Small intestine (tissue), 7 donors: ENCODE measurements at regions not wholly inside any gene's neighbourhood (a gene's known extent, or its start where the extent isn't known, plus 50 kb on each side); places are given as distances from the start of the nearest gene placed in this dataset.
A peak's percentile ranks its signal among the peaks of the same experiment; 100 is the strongest.
"Not testable (repeated sequence)": the region's sequence is repeated elsewhere in the genome, so short reads cannot be mapped to it uniquely, and the experiment has no call there.

ENCODE experiments used
- DNase-seq, 2 donors: peaks; one replicate each; pipeline versions ENCODE4 v3.0.0 to v3.0.0-alpha.2; 2013
- FAIRE-seq: peaks from 2 replicates; lab custom pipeline; 2012; peaks lifted over from hg19 to GRCh38; lab: Jason Lieb, UNC
- H3K27ac ChIP-seq, 3 donors: one replicate each; pipeline ENCODE4 v1.5.1; 2013; ENCODE audit warnings: low read length in 2 of 3, mild to moderate bottlenecking in 2 of 3, control low read depth in 1 of 3, inconsistent platforms in 1 of 3, low read depth in 1 of 3, moderate library complexity in 1 of 3
- H3K27me3 ChIP-seq, 3 donors: one replicate each; pipeline ENCODE4 v1.6.1; 2013; ENCODE audit warnings: low read length in 3 of 3, inconsistent platforms in 1 of 3; ENCODE audit not compliant: control insufficient read depth in 3 of 3, insufficient read depth in 3 of 3
- H3K36me3 ChIP-seq, 3 donors: one replicate each; pipeline ENCODE4 v1.6.1; 2013; ENCODE audit warnings: low read length in 3 of 3, inconsistent platforms in 1 of 3, low read depth in 1 of 3, mild to moderate bottlenecking in 1 of 3, moderate library complexity in 1 of 3; ENCODE audit not compliant: control insufficient read depth in 3 of 3, insufficient read depth in 2 of 3
- H3K4me1 ChIP-seq, 3 donors: one replicate each; pipeline ENCODE4 v1.6.1; 2013; ENCODE audit warnings: low read length in 2 of 3, inconsistent platforms in 1 of 3, low read depth in 1 of 3, mild to moderate bottlenecking in 1 of 3, moderate library complexity in 1 of 3; ENCODE audit not compliant: control insufficient read depth in 3 of 3, insufficient read depth in 2 of 3
- H3K4me3 ChIP-seq, 3 donors: one replicate each; pipeline ENCODE4 v1.5.1; 2013; ENCODE audit warnings: low read length in 3 of 3, control low read depth in 1 of 3, inconsistent platforms in 1 of 3, low read depth in 1 of 3, mild to moderate bottlenecking in 1 of 3, moderate library complexity in 1 of 3
- H3K9me3 ChIP-seq, 2 donors: one replicate each; pipeline ENCODE4 v1.6.1; 2013; ENCODE audit warnings: low read depth in 1 of 2, low read length in 1 of 2; ENCODE audit not compliant: control insufficient read depth in 2 of 2, insufficient read depth in 1 of 2
- WGBS, 3 donors: extraction: QIAGEN DNeasy Blood & Tissue Kit; methylation state at CpG; one replicate each; pipeline ENCODE4 v1.1.7; 2013; 5-methylcytosine and 5-hydroxymethylcytosine counted together
- donor health status: healthy with polysubstance abuse.
- donor health status: control.
- donor health status: control.
- donor health status: Bipolar disorder and iron deficiency.
- donor health status: healthy.

- no peak for DNase-seq
- WGBS, 3 donors, result 51 to 59% (median 56%) methylated on average over 3 of the region's 3 CpGs
- FAIRE-seq, result no peak
- H3K9me3 ChIP-seq, result peaks cover 0 to 10% of the 10 kb centered on the region in 2 donors
- no peak overlapping the region for H3K4me3 ChIP-seq
- no peaks in the 10 kb centered on the region for H3K27me3 ChIP-seq
- no peak overlapping the region for H3K27ac ChIP-seq
- H3K4me1 ChIP-seq, result no peaks in the 10 kb centered on the region
- no peaks in the 10 kb centered on the region for H3K36me3 ChIP-seq
Observed at GRCh38 chr14:106187216-106187615, 660.8 kb downstream of the TMEM121 start.

GRCh38 chr14:106192701-106193100, 666.3 kb downstream of the TMEM121 start:
- not testable (repeated sequence) for FAIRE-seq, DNase-seq, H3K4me3 ChIP-seq, H3K4me1 ChIP-seq, H3K27ac ChIP-seq, H3K36me3 ChIP-seq, H3K9me3 ChIP-seq, H3K27me3 ChIP-seq

GRCh38 chr14:106196459-106196858, 670.1 kb downstream of the TMEM121 start:
- not testable (repeated sequence) for H3K27ac ChIP-seq, H3K27me3 ChIP-seq, H3K4me3 ChIP-seq, H3K4me1 ChIP-seq, H3K36me3 ChIP-seq, FAIRE-seq
- peak in 1 of 2 donors; percentile 13 for DNase-seq
- 35 to 58% (median 57%) methylated on average over 7 of the region's 7 CpGs for WGBS, 3 donors
- H3K9me3 ChIP-seq, result peaks cover 0 to 28% of the 10 kb centered on the region in 2 donors

- H3K27me3 ChIP-seq, FAIRE-seq, H3K27ac ChIP-seq, H3K4me1 ChIP-seq, H3K4me3 ChIP-seq, DNase-seq, H3K36me3 ChIP-seq: not testable (repeated sequence)
- peaks cover 0 to 35% of the 10 kb centered on the region in 2 donors for H3K9me3 ChIP-seq
- 35 to 70% (median 44%) methylated on average over 4 of the region's 4 CpGs for WGBS, 3 donors
Observed at GRCh38 chr14:106197264-106197663, 670.9 kb downstream of the TMEM121 start.

- WGBS, 3 donors, result 79 to 84% (median 83%) methylated on average over 12 of the region's 12 CpGs
- no peak for FAIRE-seq
Observed at GRCh38 chr14:106199097-106199496, 672.7 kb downstream of the TMEM121 start.

GRCh38 chr14:106200541-106201315, 674.3 kb downstream of the TMEM121 start:
- H3K27ac ChIP-seq, result no peak overlapping the region
- WGBS, 3 donors, result 77 to 87% (median 79%) methylated on average over 25 of the region's 25 CpGs
- H3K4me1 ChIP-seq, result no peaks in the 10 kb centered on the region
- DNase-seq (no peak), FAIRE-seq (no peak)
- H3K4me3 ChIP-seq, result no peak overlapping the region
- H3K36me3 ChIP-seq, result no peaks in the 10 kb centered on the region
- H3K27me3 ChIP-seq, result no peaks in the 10 kb centered on the region
- H3K9me3 ChIP-seq, result peaks cover 0 to 54% of the 10 kb centered on the region in 2 donors

More at GRCh38 chr14:106199097-106199496, 672.7 kb downstream of the TMEM121 start:
- Histone ChIP-seq H3K36me3 (no peaks in the 10 kb centered on the region), H3K9me3 (peaks cover 0 to 44% of the 10 kb centered on the region in 2 donors), H3K4me3 (no peak overlapping the region), H3K4me1 (no peaks in the 10 kb centered on the region), H3K27me3 (no peaks in the 10 kb centered on the region), H3K27ac (no peak overlapping the region)
- no peak for DNase-seq

- FAIRE-seq (no peak), DNase-seq (no peak)
- Histone ChIP-seq H3K4me1 (no peaks in the 10 kb centered on the region), H3K27ac (no peak overlapping the region), H3K36me3 (no peaks in the 10 kb centered on the region), H3K4me3 (no peak overlapping the region), H3K27me3 (no peaks in the 10 kb centered on the region), H3K9me3 (peaks cover 0 to 58% of the 10 kb centered on the region in 2 donors)
- WGBS, 3 donors, result 58 to 70% (median 61%) methylated on average over 2 of the region's 2 CpGs
Observed at GRCh38 chr14:106201376-106201775, 675.0 kb downstream of the TMEM121 start.

- 76 to 83% (median 78%) methylated on average over 9 of the region's 9 CpGs for WGBS, 3 donors
- Histone ChIP-seq H3K9me3 (peaks cover 0 to 68% of the 10 kb centered on the region in 2 donors), H3K36me3 (no peaks in the 10 kb centered on the region), H3K4me1 (no peaks in the 10 kb centered on the region), H3K27ac (no peak overlapping the region), H3K4me3 (no peak overlapping the region), H3K27me3 (no peaks in the 10 kb centered on the region)
- FAIRE-seq, result no peak
- DNase-seq, result no peak
Observed at GRCh38 chr14:106203438-106203837, 677.1 kb downstream of the TMEM121 start.
